ENCODE measurements at regions not wholly inside any gene's neighbourhood (a gene's known extent, or its start where the extent isn't known, plus 50 kb on each side); places are given as distances from the start of the nearest gene placed in this dataset.
"Not testable (repeated sequence)": the region's sequence is repeated elsewhere in the genome, so short reads cannot be mapped to it uniquely, and the experiment has no call there.

DNA sequence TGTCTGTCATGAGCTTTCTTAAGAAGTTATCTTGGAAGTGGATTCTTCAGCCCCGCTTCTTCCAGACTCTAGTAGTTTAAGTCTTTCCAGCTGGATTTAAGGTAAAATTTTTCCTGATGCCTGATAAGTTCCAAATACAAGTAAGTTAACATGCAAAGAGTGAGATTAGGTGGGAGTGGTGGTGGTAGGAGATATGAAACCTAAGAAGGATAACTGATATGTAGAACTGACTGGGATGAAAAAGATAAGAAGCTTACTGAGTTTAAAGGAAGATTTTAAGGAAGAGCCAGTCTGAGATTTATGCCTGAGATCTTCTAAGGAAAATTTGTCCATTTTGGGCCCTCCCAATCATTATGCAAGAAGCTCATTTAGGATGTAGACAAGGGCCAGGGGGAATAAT is 250.9 kb upstream of the SYT10 start:
- no peak overlapping the region for H3K27ac Mint-ChIP-seq
- no peaks in the 10 kb centered on the region for H3K27me3 Mint-ChIP-seq
- no peaks in the 10 kb centered on the region for H3K36me3 Mint-ChIP-seq
- no peak overlapping the region for H3K4me3 Mint-ChIP-seq
- no peaks in the 10 kb centered on the region for H3K4me1 Mint-ChIP-seq
- H3K9me3 Mint-ChIP-seq, result peaks cover 0 to 17% (median 3%) of the 10 kb centered on the region in 3 donors

DNA sequence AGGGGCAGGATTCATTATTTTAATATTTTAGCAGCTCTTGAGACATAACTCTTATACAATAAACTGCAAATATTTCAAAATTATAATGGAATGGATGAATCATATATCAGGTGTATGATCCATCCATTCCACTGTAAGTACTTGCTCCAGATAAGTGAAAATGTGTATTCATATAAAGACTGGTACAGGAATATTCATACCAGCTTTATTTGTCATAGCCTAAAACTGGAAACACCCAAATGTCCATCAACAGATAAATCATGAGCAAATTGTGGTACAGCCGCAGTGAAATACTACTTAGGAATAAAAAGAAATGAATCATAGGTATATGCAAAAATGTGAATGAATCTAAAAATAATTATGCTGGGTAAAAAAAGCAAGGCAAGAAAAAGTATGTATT is 263.6 kb upstream of the SYT10 start:
- no peaks in the 10 kb centered on the region for H3K36me3 Mint-ChIP-seq
- no peak overlapping the region for H3K4me3 Mint-ChIP-seq
- no peak overlapping the region for H3K27ac Mint-ChIP-seq
- no peaks in the 10 kb centered on the region for H3K27me3 Mint-ChIP-seq
- H3K9me3 Mint-ChIP-seq, result peaks cover 0 to 9% (median 1%) of the 10 kb centered on the region in 3 donors
- H3K4me1 Mint-ChIP-seq, result peaks cover 0 to 1% (median 0%) of the 10 kb centered on the region in 3 donors

DNA sequence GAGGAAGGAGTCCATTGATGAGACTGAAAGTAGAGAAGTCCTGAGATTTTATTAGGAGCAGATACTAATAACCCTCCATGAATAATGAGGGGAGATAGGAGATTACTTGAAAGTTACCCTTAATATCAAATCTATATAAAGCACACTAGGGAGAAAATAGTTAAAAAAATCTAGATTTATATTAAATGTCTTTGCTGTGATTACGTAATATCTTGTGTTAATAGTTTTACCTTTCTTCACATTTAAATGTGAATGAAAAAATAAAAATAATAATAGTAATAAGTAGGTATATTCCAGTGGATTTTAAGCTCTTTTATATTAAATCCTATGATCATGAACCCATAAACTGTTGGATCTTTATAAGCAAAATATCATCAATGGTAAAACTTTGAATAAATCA is 267.3 kb upstream of the SYT10 start:
- peaks cover 0 to 12% (median 3%) of the 10 kb centered on the region in 3 donors for H3K9me3 Mint-ChIP-seq
- no peaks in the 10 kb centered on the region for H3K36me3 Mint-ChIP-seq
- H3K4me1 Mint-ChIP-seq, result no peaks in the 10 kb centered on the region
- H3K27ac Mint-ChIP-seq, result no peak overlapping the region
- H3K4me3 Mint-ChIP-seq, result no peak overlapping the region
- no peaks in the 10 kb centered on the region for H3K27me3 Mint-ChIP-seq

DNA sequence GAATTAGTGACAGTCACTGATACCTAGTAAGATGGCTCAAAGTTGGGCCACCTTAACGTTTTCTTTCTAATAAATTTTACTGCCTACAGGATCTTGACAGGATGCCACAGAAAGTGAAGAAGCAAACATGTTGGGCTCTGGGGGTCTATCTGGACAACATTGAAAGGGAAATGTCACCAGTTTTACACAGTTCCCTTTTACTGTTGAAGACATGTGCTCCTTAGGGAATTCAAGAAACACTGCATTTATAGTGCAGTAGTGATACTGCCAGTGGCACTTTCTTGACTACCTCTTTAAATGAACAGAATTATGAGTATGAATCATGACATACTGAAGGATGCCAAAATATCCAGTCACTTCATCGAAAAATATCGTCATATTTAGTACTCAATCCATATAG is 269.3 kb upstream of the SYT10 start:
- Mint-ChIP-seq H3K27me3 (no peaks in the 10 kb centered on the region), H3K36me3 (no peaks in the 10 kb centered on the region)

DNA sequence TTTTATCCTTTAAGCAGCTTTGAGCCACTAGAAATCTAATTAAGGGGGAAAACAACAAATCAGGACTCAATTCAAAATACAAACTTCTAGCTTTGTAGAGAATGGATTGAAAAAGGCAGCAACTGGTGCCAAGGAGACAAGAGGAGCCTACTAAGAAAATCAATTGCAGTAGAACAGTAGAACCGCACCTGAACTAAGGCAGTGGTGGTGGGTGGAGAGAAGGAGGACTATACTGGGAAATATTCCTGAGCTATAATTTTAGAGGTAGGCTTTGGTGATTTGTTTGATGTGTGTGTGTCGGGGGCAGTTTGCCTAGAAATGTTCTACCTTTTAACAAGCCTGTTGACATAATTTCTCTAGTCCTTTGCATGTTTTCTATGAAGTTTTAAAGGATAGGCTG is 270.9 kb upstream of the SYT10 start:
- Mint-ChIP-seq H3K27ac (no peak overlapping the region), H3K9me3 (peaks cover 0 to 7% (median 3%) of the 10 kb centered on the region in 3 donors), H3K36me3 (no peaks in the 10 kb centered on the region), H3K4me3 (no peak overlapping the region), H3K27me3 (no peaks in the 10 kb centered on the region), H3K4me1 (no peaks in the 10 kb centered on the region)

More for the DNA sequence above, 269.3 kb upstream of the SYT10 start:
- H3K4me1 Mint-ChIP-seq, result no peaks in the 10 kb centered on the region
- peaks cover 0 to 7% (median 3%) of the 10 kb centered on the region in 3 donors for H3K9me3 Mint-ChIP-seq
- no peak overlapping the region for H3K27ac Mint-ChIP-seq
- no peak overlapping the region for H3K4me3 Mint-ChIP-seq

DNA sequence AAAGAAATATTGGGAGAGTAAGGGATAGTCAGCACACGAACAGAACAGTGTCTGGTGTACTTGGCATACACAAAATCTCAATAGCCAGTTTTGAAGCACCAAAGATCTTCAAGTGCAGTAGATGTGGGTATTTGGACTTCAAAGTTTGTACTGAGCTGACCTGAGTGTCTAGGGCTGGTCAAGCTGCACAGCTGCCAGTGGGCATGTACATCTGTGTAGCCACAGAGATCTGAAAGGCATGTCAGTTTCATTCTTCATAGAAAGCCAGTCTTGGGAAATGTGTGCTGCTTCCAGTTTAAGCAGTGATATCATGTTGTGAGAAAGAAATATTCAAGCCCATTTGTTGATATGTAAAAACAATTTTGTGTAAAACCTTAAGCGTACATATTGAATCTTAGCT is 279.0 kb upstream of the SYT10 start:
- Mint-ChIP-seq H3K4me3 (no peak overlapping the region), H3K9me3 (peaks cover 2 to 13% (median 7%) of the 10 kb centered on the region in 3 donors), H3K4me1 (no peaks in the 10 kb centered on the region), H3K27ac (no peak overlapping the region), H3K27me3 (no peaks in the 10 kb centered on the region), H3K36me3 (no peaks in the 10 kb centered on the region)

DNA sequence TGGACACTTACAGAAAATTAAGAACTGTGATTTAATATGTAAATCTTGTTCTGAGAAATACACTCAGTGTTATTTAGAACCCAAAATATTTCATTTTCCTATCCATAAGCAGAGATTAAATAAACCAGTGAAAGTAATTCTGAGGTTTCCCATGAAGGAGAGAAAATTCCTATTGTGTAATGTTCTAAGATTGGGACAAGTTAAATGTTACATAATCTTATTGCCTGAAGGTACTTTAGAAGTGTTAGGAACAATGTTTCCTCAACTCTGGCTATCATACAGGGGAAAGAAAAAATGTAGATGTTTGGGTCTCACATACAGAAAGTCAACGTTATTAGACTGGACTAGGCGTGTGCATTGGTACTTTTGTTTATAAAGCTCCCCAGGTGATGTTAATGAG is 281.9 kb upstream of the SYT10 start:
- H3K36me3 Mint-ChIP-seq, result no peaks in the 10 kb centered on the region
- no peak overlapping the region for H3K27ac Mint-ChIP-seq
- peaks cover 5 to 24% (median 7%) of the 10 kb centered on the region in 3 donors for H3K9me3 Mint-ChIP-seq
- H3K4me3 Mint-ChIP-seq, result no peak overlapping the region
- no peaks in the 10 kb centered on the region for H3K27me3 Mint-ChIP-seq
- no peaks in the 10 kb centered on the region for H3K4me1 Mint-ChIP-seq

DNA sequence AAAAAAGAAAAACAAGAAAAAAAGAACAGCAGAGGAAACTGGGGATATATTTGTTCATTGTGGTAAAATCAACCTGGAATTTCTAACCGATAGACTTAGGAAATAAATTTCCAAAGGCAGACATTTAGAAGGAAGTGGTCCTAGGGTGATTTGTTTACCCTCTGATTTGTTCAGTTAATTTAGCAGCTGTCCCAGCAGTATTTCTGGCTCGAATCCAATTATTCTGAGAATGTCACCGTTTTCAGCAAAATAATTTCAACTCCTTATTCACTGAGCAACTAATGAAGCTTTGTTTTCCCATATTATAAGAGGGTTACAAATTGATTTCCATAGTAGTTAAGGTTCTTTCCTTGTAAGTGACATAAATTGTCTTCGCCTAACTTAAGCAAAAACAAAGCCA is 285.2 kb upstream of the SYT10 start:
- no peaks in the 10 kb centered on the region for H3K27me3 Mint-ChIP-seq
- H3K9me3 Mint-ChIP-seq, result peaks cover 11 to 33% (median 11%) of the 10 kb centered on the region in 3 donors
- no peaks in the 10 kb centered on the region for H3K4me1 Mint-ChIP-seq
- no peak overlapping the region for H3K27ac Mint-ChIP-seq
- H3K36me3 Mint-ChIP-seq, result no peaks in the 10 kb centered on the region
- no peak overlapping the region for H3K4me3 Mint-ChIP-seq

DNA sequence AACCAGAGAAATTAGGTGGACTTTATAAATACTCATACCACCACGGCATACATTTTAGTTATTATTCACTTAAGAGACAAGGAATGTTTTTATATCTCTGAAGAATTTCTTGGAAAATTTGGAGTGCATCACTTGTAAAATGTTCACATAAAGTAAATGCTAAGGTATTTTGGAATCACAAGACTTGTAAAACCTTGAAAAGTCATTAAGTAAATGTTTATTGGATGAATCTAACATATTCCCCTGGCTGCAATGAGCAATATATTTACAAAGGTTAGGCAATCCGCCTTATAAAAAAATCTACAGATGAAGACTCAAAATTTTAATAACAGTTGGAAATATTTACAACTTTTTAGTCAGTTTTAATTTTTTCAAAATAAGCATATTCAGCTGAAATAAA is 287.4 kb upstream of the ALG10 start:
- H3K27me3 Mint-ChIP-seq, result no peaks in the 10 kb centered on the region
- H3K9me3 Mint-ChIP-seq, result peaks cover 3 to 7% (median 5%) of the 10 kb centered on the region in 3 donors
- no peaks in the 10 kb centered on the region for H3K4me1 Mint-ChIP-seq
- no peaks in the 10 kb centered on the region for H3K36me3 Mint-ChIP-seq
- H3K27ac Mint-ChIP-seq, result no peak overlapping the region
- no peak overlapping the region for H3K4me3 Mint-ChIP-seq

DNA sequence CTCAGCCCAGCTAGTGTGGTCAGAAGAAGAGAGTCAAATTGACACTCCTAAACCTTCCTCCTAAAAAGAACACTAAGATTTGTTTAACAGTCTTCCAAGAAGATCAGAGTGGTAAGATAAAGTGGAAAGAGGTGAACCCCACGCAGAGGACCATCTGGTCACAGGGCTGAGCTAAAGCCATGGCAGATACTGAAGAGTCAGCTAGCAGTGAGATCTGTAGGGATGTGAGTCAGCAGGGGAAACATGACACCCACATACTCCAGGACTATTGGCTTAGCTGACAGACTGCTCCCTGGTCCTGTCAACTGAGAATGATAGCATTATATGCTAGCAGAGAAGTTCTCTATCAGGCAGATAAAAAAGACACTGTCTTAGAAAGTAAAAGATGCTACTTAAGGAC is 269.4 kb upstream of the ALG10 start:
- Mint-ChIP-seq H3K4me1 (no peaks in the 10 kb centered on the region), H3K36me3 (no peaks in the 10 kb centered on the region), H3K9me3 (peaks cover 5 to 10% (median 7%) of the 10 kb centered on the region in 3 donors), H3K27me3 (no peaks in the 10 kb centered on the region), H3K4me3 (no peak overlapping the region), H3K27ac (no peak overlapping the region)

DNA sequence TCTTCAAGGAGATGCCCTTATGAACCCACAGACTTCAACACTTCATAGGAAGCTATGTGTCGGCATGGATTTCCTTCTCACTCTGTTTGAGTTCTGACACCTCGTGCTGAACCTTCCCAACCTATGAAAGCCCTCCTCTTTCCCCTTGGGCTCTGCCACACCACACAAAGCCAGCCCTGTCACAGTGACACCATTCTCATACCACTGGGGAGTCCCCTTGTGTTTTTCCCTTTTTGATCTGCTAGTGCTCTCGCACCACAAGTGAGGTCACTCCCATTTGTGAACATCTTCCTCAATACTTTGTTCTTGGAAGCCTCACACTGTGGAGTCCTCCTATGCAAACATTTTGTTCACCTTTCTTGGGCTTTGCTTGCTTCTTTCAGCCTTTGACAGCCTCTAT is 264.6 kb upstream of the ALG10 start:
- no peaks in the 10 kb centered on the region for H3K4me1 Mint-ChIP-seq
- peaks cover 7 to 16% (median 10%) of the 10 kb centered on the region in 3 donors for H3K9me3 Mint-ChIP-seq
- no peaks in the 10 kb centered on the region for H3K36me3 Mint-ChIP-seq
- H3K4me3 Mint-ChIP-seq, result no peak overlapping the region
- no peak overlapping the region for H3K27ac Mint-ChIP-seq
- no peaks in the 10 kb centered on the region for H3K27me3 Mint-ChIP-seq

DNA sequence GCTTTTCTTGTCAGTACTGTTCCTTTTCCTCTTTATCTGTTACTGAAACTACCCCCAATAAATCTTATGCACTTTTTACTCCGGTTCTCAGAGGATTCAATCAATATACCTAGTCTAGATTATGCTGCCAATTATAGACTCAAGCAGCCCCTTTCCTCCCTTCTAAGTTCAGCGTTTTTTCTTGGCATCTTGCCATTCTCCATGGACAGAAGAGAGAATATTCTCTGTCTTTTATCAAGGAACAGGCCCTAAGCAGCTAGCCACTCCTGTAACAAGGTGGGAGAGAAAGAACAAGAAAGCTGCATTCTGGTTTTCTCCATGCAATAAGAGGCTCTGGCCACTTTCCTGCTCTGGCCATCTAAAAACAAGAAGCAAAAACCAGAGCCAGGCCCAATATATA is 263.0 kb upstream of the ALG10 start:
- H3K4me1 Mint-ChIP-seq, result no peaks in the 10 kb centered on the region
- H3K27ac Mint-ChIP-seq, result no peak overlapping the region
- peaks cover 7 to 22% (median 10%) of the 10 kb centered on the region in 3 donors for H3K9me3 Mint-ChIP-seq
- no peaks in the 10 kb centered on the region for H3K36me3 Mint-ChIP-seq
- H3K27me3 Mint-ChIP-seq, result no peaks in the 10 kb centered on the region
- no peak overlapping the region for H3K4me3 Mint-ChIP-seq

DNA sequence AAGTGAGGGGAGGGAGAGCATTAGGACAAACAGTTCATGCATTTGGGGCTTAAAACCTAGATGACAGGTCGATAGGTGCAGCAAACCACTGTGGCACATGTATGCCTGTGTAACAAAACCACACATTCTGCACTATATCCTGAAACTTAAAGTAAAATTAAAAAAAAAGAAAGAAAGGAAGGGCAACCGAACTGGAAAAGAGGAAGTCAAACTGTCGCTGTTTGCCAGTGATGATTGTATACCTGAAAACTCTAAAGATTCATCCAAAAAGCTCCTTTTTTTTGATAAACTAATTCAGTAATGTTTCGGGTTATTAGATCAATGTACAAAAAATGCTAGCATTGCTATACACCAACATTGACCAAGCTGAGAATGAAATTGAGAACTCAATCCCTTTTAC is 259.0 kb upstream of the ALG10 start:
- Mint-ChIP-seq H3K9me3 (peaks cover 2 to 17% (median 3%) of the 10 kb centered on the region in 3 donors), H3K4me1 (no peaks in the 10 kb centered on the region), H3K27me3 (no peaks in the 10 kb centered on the region), H3K36me3 (no peaks in the 10 kb centered on the region), H3K27ac (no peak overlapping the region), H3K4me3 (no peak overlapping the region)

DNA sequence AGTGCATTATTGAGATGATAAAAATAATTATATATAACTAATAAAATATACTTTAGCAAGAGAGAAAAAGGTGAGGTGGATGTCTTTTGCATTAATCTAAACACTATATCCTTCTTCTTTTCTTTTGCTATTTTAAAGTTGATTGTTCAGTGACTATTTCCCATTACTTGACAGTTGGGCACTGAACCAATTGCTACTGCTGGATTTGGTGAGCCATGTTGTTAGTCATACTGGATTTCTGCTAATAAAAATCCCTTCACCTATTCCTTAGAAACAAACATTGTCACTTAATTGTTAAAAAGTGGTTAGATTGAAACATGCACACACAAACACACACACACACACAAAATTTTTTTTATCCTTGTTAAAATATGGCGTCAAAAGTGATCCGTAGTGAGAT is 251.6 kb upstream of the ALG10 start:
- Mint-ChIP-seq H3K9me3 (peaks cover 1 to 9% (median 3%) of the 10 kb centered on the region in 3 donors), H3K4me1 (no peaks in the 10 kb centered on the region), H3K27me3 (no peaks in the 10 kb centered on the region), H3K4me3 (no peak overlapping the region), H3K36me3 (peaks cover 2% of the 10 kb centered on the region), H3K27ac (no peak overlapping the region)

DNA sequence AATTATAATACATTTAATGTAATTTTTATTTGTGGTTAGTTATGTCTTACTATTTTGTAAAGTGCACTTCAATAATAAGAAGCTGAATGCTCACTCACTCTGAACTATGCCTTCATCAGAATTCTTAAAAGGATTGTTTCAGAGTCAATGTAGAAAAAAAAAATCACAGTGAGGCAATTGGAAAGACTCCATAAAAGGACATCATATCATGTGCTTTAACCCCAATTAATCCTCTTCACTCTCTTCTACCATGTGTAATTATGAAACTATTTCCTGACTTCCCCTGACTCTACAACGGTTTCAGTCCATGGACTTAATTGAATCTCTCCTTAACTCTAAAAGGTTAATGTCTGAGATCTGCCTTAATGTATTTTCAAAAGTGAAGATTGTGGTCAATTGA is 250.4 kb upstream of the ALG10 start:
- H3K27ac Mint-ChIP-seq, result no peak overlapping the region
- H3K4me3 Mint-ChIP-seq, result no peak overlapping the region
- no peaks in the 10 kb centered on the region for H3K27me3 Mint-ChIP-seq
- H3K9me3 Mint-ChIP-seq, result peaks cover 1 to 9% (median 3%) of the 10 kb centered on the region in 3 donors
- H3K36me3 Mint-ChIP-seq, result peaks cover 2% of the 10 kb centered on the region
- no peaks in the 10 kb centered on the region for H3K4me1 Mint-ChIP-seq

DNA sequence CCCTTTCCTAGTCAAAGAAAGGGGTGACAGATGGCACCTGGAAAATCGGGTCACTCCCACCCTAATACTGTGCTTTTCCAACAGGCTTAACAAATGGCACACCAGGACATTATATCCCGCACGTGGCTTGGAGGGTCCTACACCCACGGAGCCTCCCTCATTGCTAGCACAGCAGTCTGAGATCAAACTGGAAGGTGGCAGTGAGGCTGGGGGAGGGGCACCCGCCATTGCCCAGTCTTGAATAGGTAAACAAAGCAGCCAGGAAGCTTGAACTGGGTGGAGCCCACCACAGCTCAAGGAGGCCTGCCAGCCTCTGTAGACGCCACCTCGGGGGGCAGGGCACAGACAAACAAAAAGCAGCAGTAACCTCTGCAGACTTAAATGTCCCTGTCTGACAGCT is 249.2 kb upstream of the ALG10 start:
- H3K36me3 Mint-ChIP-seq, H3K9me3 Mint-ChIP-seq, H3K4me3 Mint-ChIP-seq, H3K27me3 Mint-ChIP-seq, H3K4me1 Mint-ChIP-seq, H3K27ac Mint-ChIP-seq: not testable (repeated sequence)

DNA sequence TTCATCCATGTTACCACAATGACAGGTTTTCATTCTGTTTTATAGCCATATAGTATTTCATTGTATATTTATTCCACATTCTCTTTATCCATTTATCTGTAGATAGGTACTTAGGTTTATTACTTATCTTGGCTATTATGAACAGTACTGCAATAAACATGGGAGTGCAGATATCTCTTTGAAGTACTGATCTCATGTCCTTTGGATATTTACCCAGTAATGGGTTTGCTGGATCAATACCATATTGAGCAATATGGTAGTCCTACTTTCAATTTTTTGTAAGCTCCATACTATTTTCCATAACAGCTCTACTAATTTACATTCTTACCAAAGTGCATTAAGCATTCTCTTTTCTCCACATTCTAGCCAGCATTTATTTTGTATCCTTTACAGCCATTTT is 235.8 kb upstream of the ALG10 start:
- no peak overlapping the region for H3K4me3 Mint-ChIP-seq
- H3K4me1 Mint-ChIP-seq, result no peaks in the 10 kb centered on the region
- peaks cover 0 to 26% (median 4%) of the 10 kb centered on the region in 3 donors for H3K9me3 Mint-ChIP-seq
- H3K27ac Mint-ChIP-seq, result no peak overlapping the region
- no peaks in the 10 kb centered on the region for H3K27me3 Mint-ChIP-seq
- peaks cover 3% of the 10 kb centered on the region for H3K36me3 Mint-ChIP-seq

Measured in IgD-negative memory B cell (primary cell).